Uterus (tissue), 3 donors: ENCODE measurements at regions not wholly inside any gene's neighbourhood (a gene's known extent, or its start where the extent isn't known, plus 50 kb on each side); places are given as distances from the start of the nearest gene placed in this dataset.

Source experiments
- DNase-seq, 2 donors: peaks; one replicate each; pipeline ENCODE4 v3.0.0-alpha.2; 2019 to 2020
- H3K27ac ChIP-seq, 2 donors: fragments of 200-600 bp; sonication (generic); 1 replicate in 1 of 2; 2 replicates in 1 of 2; pipeline ENCODE4 v1.5.1; 2016 to 2018
- H3K27me3 ChIP-seq, 2 donors: fragments of 200-600 bp; sonication (generic); one replicate each; pipeline ENCODE4 v1.5.1; 2018 to 2019; ENCODE audit warnings: control low read depth in 1 of 2
- H3K36me3 ChIP-seq, 2 donors: fragments of 200-600 bp; sonication (generic); one replicate each; pipeline ENCODE4 v1.5.1; 2019; ENCODE audit warnings: control low read depth in 1 of 2
- H3K4me1 ChIP-seq, 2 donors: fragments of 200-600 bp; sonication (generic); one replicate each; pipeline ENCODE4 v1.5.1; 2018 to 2019; ENCODE audit warnings: control low read depth in 1 of 2
- H3K4me3 ChIP-seq, 2 donors: fragments of 200-600 bp; sonication (generic); 1 replicate in 1 of 2; 2 replicates in 1 of 2; pipeline ENCODE4 v1.5.1; 2018 to 2019; ENCODE audit warnings: mild to moderate bottlenecking in 1 of 2
- H3K9me3 ChIP-seq, 2 donors: fragments of 200-600 bp; sonication (generic); one replicate each; pipeline ENCODE4 v1.5.1; 2019; ENCODE audit warnings: control low read depth in 1 of 2
- CTCF ChIP-seq, 4 experiments: fragments of 200-600 bp in 2 of 4; fragments of 450-650 bp in 2 of 4; sonication (generic) in 2 of 4; IDR thresholded peaks; one replicate each; pipeline ENCODE4 v1.5.1; 2016 to 2019; ENCODE audit warnings: antibody characterized with exemption in 4 of 4, mild to moderate bottlenecking in 2 of 4, moderate library complexity in 1 of 4
- POLR2A ChIP-seq, 2 donors: fragments of 450-650 bp; IDR thresholded peaks; one replicate each; pipeline ENCODE4 v1.6.1; 2016; ENCODE audit warnings: antibody characterized with exemption in 2 of 2, mild to moderate bottlenecking in 1 of 2, moderate library complexity in 1 of 2
- intact Hi-C: fragments of 100-400 bp; cut with DNase I; formaldehyde crosslinking; loops from one replicate; pipeline ENCODE4 v1.15.1; 2023; ENCODE audit warnings: low total_unique reads
- donor health status: DM: yes; HTN: yes; CAD: no.

DNA sequence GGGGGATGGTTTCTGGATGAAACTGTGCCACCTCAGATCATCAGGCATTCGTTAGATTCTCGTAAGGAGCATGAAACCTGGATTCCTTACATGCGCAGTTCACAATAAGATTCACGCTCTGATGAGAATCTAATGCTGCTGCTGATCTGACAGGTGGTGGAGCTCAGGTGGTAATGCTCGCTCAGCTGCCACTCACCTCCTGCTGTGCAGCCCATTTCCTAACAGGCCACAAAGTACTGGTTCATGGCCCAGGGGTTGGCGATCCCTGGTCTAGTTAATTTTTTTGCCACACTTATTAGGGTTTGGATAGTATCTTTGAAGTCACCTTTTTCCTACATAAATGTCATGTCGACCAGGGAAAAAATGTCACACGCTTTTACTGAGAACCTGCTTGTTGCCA lies 96.8 kb upstream of the MLIP start:
- TF ChIP-seq POLR2A (IDR thresholded peaks at IDR 0.05), result no peak
- TF ChIP-seq CTCF (IDR thresholded peaks at IDR 0.05), result no peak
- Histone ChIP-seq H3K27ac (no peak overlapping the region), H3K9me3 (no peaks in the 10 kb centered on the region), H3K27me3 (no peaks in the 10 kb centered on the region), H3K4me1 (no peaks in the 10 kb centered on the region), H3K4me3 (no peak overlapping the region), H3K36me3 (no peaks in the 10 kb centered on the region)
- DNase-seq, result no peak
- intact Hi-C loops, result no loop called here

GRCh38 chr6:54017877-54018276 lies 93.4 kb upstream of the MLIP start:
- H3K4me3 ChIP-seq, result no peak overlapping the region
- no peak overlapping the region for H3K27ac ChIP-seq
- intact Hi-C loops, result no loop called here
- H3K36me3 ChIP-seq, result no peaks in the 10 kb centered on the region
- no peak for TF ChIP-seq CTCF (IDR thresholded peaks at IDR 0.05)
- no peak for TF ChIP-seq POLR2A (IDR thresholded peaks at IDR 0.05)
- H3K9me3 ChIP-seq, result no peaks in the 10 kb centered on the region
- H3K27me3 ChIP-seq, result no peaks in the 10 kb centered on the region
- H3K4me1 ChIP-seq, result no peaks in the 10 kb centered on the region
- no peak for DNase-seq

GRCh38 chr6:54018722-54019121 lies 92.5 kb upstream of the MLIP start:
- Histone ChIP-seq H3K4me3 (no peak overlapping the region), H3K27ac (no peak overlapping the region), H3K27me3 (no peaks in the 10 kb centered on the region), H3K4me1 (no peaks in the 10 kb centered on the region), H3K36me3 (no peaks in the 10 kb centered on the region), H3K9me3 (no peaks in the 10 kb centered on the region)
- TF ChIP-seq CTCF (IDR thresholded peaks at IDR 0.05) (no peak), POLR2A (IDR thresholded peaks at IDR 0.05) (no peak)
- intact Hi-C loops, result no loop called here
- no peak for DNase-seq

DNA sequence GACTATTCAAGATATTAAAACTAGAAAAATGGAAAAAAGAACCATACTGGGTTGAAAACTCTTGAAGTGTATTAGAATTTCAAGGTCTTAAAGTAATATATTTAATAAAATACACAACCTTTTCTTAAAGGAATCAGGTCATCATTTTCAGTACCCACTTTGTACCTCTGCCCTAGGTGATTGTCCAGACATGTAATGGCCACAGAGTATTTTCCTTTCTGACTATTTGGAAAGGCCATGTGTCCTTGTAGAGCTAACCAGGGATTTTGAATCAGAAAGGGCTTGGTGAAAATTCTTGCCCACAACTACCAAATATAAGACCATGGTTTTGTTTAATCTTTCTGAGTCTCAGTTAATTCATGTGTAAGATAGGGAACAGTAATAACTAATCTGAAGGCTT lies 91.4 kb upstream of the MLIP start:
- no peaks in the 10 kb centered on the region for H3K9me3 ChIP-seq
- no peak overlapping the region for H3K27ac ChIP-seq
- H3K27me3 ChIP-seq, result no peaks in the 10 kb centered on the region
- no peak overlapping the region for H3K4me3 ChIP-seq
- intact Hi-C loops, result no loop called here
- H3K36me3 ChIP-seq, result no peaks in the 10 kb centered on the region
- H3K4me1 ChIP-seq, result no peaks in the 10 kb centered on the region
- no peak for DNase-seq
- no peak for TF ChIP-seq POLR2A (IDR thresholded peaks at IDR 0.05)
- TF ChIP-seq CTCF (IDR thresholded peaks at IDR 0.05), result no peak

- Histone ChIP-seq H3K9me3 (no peaks in the 10 kb centered on the region), H3K27me3 (no peaks in the 10 kb centered on the region), H3K27ac (no peak overlapping the region), H3K4me1 (no peaks in the 10 kb centered on the region), H3K4me3 (no peak overlapping the region), H3K36me3 (no peaks in the 10 kb centered on the region)
- no peak for TF ChIP-seq CTCF (IDR thresholded peaks at IDR 0.05)
- no peak for TF ChIP-seq POLR2A (IDR thresholded peaks at IDR 0.05)
- intact Hi-C loops, result no loop called here
- DNase-seq, result no peak
Observed at GRCh38 chr6:54020334-54020733, 90.9 kb upstream of the MLIP start.
